ENCODE measurements at regions not wholly inside any gene's neighbourhood (a gene's known extent, or its start where the extent isn't known, plus 50 kb on each side); places are given as distances from the start of the nearest gene placed in this dataset.

DNA sequence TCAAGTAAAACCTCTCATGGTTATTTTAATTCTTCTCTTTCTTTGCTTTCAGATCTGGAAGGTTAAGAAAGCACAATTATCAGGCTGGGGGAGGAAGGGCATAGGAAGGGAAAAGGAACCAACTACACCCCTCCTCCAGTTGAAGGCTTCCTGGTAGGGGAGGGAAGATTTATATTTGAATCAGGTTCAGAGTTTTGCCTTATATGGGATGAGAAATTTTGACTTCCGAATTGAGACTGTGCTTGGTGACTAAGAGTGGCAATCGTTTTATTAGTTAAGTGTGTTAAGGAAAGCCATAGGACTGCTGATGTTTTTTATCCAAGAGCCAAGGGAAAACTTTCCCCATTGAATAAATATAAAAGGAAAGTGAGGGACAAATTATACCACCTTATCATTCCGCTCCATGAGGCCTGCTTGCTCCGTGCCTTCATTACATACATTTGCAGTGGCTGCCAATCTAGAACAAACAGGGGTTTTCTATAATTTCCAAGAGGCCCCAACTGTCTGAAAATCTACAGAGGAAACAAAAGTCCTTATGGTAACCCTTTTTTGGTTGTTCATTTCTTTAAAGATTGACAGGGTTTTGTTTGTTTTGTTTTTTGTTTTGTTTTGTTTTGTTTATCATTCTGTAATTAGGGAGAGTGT lies 115.7 kb upstream of the EPB41L4A start:
- TF ChIP-seq, protein P1, sequence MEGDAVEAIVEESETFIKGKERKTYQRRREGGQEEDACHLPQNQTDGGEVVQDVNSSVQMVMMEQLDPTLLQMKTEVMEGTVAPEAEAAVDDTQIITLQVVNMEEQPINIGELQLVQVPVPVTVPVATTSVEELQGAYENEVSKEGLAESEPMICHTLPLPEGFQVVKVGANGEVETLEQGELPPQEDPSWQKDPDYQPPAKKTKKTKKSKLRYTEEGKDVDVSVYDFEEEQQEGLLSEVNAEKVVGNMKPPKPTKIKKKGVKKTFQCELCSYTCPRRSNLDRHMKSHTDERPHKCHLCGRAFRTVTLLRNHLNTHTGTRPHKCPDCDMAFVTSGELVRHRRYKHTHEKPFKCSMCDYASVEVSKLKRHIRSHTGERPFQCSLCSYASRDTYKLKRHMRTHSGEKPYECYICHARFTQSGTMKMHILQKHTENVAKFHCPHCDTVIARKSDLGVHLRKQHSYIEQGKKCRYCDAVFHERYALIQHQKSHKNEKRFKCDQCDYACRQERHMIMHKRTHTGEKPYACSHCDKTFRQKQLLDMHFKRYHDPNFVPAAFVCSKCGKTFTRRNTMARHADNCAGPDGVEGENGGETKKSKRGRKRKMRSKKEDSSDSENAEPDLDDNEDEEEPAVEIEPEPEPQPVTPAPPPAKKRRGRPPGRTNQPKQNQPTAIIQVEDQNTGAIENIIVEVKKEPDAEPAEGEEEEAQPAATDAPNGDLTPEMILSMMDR (IDR thresholded peaks at IDR 0.05; ENCODE audit: insufficient read depth, low read depth, low read length), result no peak
- TF ChIP-seq EZH2 (IDR thresholded peaks at IDR 0.05; ENCODE audit: insufficient read depth, low read length), result no peak

All from astrocyte (in vitro differentiated cells and primary cell).